Astrocyte of the cerebellum (primary cell): ENCODE measurements at regions not wholly inside any gene's neighbourhood (a gene's known extent, or its start where the extent isn't known, plus 50 kb on each side); places are given as distances from the start of the nearest gene placed in this dataset.

Experiments
- DNase-seq: peaks from one replicate; pipeline ENCODE4 v3.0.0-alpha.2; 2011; ENCODE audit warnings: low read depth
- H3K4me3 ChIP-seq: 2 replicates; pipeline ENCODE4 v1.5.1; 2011; ENCODE audit warnings: mild to moderate bottlenecking, low read depth, low read length, moderate library complexity
- in situ Hi-C: cut with HindIII; loops from 2 replicates; pipeline ENCODE4 v1.10.0; 2017; ENCODE audit warnings: low sequenced_read_pairs
- TF ChIP-seq, protein P1 (sequence below): IDR thresholded peaks from 2 replicates; pipeline ENCODE4 v1.5.1; 2012; ENCODE audit warnings: low read length, low read depth, moderate library complexity, mild to moderate bottlenecking; ENCODE audit errors: missing control alignments

DNA sequence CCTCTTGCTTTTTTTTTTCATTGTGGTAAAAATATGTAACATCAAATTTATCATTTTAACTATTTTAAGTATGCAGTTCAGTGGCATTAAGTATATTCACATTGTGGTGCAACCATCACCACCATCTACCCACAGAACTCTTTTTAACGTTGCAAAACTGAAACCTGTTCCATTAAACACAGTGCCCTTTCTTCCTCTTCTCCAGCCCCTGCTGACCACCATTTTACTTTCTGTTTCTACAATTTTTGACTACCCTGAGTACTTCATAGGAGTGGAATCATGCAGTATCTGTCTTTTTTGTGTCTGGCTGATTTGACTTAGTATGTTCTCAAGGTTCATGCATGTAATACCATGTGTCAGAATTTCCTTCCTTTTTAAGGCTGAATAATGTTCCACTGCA is 153.1 kb downstream of the FGF9 start:
- H3K4me3 ChIP-seq, result no peak overlapping the region
- no peak for DNase-seq
- in situ Hi-C loops, result no loop called here
- TF ChIP-seq, protein P1, sequence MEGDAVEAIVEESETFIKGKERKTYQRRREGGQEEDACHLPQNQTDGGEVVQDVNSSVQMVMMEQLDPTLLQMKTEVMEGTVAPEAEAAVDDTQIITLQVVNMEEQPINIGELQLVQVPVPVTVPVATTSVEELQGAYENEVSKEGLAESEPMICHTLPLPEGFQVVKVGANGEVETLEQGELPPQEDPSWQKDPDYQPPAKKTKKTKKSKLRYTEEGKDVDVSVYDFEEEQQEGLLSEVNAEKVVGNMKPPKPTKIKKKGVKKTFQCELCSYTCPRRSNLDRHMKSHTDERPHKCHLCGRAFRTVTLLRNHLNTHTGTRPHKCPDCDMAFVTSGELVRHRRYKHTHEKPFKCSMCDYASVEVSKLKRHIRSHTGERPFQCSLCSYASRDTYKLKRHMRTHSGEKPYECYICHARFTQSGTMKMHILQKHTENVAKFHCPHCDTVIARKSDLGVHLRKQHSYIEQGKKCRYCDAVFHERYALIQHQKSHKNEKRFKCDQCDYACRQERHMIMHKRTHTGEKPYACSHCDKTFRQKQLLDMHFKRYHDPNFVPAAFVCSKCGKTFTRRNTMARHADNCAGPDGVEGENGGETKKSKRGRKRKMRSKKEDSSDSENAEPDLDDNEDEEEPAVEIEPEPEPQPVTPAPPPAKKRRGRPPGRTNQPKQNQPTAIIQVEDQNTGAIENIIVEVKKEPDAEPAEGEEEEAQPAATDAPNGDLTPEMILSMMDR, result no peak

DNA sequence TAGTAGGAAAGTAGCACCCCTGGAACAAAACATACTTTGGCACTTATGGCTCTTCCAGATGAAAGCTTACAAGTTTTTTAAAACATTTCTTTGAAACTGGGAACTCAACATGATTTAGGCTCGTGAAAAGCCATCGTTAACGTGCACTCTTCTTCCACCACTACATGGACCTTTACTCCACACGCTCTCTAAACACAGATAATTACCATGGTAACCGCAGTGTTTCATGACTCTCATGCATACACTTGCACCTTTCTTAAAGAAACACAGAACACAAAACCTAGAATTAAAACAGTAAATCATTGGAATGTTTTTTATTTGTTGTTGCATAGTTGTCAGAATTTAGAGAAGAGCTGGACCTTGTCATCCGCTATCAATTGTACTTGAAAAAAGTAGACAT is 154.3 kb downstream of the FGF9 start:
- no peak overlapping the region for H3K4me3 ChIP-seq
- in situ Hi-C loops, result no loop called here
- no peak for DNase-seq
- TF ChIP-seq, protein P1, result no peak

DNA sequence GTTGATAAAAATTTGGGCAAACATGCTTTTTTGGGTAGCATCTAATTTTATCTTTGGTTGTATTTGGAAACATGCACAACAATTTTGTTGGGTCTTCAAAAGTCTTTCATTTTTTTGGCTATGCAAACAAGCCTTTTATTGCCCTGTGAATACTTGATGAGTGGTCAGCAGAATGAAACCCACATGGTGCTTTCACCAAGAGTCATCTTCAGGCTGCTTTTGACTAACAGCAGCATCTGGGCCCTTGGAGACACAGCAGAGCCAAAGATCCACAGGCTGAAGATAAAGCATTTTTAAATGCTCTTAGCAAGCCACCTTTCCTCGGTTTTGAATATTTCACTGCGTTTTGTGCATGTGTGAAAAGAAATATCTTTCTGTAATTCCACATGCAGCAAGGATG is 154.9 kb downstream of the FGF9 start:
- in situ Hi-C loops, result no loop called here
- DNase-seq, result no peak
- no peak overlapping the region for H3K4me3 ChIP-seq
- TF ChIP-seq, protein P1, result no peak

DNA sequence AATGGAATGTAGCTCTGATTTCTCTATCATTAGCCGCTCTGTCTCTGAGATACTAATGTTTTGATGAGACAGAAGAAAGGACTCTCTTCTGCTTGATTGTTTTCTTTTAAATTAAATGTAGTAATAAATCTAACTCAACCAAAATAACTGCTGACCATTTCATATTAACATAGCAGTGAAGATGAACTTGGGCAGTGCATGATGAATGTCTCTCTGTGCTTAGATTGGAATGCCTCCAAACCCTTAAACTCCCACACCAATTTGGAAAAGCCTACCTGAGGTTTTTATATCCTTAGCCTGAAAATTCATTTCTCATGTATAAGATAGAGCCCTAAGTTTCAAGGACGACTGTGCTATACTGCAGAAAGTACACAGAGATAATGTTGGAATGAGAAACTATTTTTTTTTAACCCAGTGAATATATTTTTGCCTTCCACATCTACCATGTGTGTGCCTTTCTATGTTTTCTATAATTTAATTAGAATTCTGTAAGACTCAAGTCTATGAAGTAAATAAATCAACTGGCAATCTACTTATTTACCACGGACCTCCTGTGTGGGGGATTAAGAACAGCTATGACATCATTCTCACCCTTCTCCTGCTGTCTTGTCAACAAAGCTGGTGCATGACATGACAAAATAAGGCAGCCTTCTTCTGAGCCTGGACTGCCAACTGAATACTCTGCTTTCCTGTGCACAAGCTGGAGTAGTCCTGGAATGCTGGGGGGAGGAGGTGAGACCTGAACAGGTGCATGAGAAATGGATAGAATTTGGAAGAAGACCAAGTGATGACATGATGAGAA is 155.5 kb downstream of the FGF9 start:
- no peak overlapping the region for H3K4me3 ChIP-seq
- in situ Hi-C loops, result no loop called here
- TF ChIP-seq, protein P1, result no peak
- DNase-seq, result no peak

DNA sequence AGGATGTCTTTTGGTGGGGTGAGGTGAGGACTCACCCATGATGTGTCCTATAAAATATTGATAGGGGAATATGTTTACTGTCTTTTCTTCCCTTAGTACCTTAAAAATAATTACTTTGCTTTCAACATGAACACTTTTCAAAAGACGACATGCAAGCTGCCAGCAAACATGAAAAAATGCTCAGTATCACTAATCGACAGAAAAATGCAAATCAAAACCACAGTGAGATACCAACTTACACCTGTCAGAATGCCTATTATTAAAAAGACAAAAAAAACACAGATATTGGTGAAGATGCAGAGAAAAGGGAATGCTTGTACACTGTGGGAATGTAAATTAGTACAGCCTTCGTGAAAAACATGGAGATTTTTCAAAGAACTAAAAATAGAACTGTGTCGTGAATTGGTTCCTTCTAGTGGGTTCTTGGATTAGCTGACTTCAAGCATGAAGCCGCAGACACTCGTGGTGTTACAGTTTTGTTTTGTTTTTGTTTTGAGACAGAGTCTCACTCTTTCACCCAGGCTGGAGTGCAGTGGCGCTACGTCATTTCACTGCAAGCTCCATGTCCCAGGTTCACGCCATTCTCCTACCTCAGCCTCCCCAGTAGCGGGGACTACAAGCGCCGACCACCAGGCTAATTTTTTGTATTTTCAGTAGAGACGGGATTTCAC is 160.9 kb downstream of the FGF9 start:
- no peak for DNase-seq
- H3K4me3 ChIP-seq, result no peak overlapping the region
- TF ChIP-seq, protein P1, result no peak
- in situ Hi-C loops, result no loop called here

DNA sequence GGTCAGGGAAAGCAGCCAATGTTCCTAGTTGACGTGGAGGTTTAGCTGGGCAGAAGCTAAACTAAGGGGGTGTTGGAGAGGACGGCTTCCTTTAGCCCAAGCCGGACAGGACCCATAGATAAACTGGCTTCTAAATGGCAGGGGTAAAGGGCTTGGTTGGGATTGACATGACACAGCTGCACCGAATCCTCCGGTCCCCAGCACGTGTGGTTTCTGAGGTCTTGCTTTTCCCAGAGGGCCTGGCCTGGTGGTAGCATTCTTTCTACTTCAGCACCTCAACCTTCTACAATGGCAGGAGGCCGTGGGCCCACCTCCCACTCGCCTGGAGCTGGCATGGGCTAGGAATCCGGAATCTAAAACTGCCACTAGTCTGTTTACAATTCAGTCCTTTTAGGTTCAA is 163.0 kb downstream of the FGF9 start:
- in situ Hi-C loops, result no loop called here
- DNase-seq, result no peak
- H3K4me3 ChIP-seq, result no peak overlapping the region
- TF ChIP-seq, protein P1, result no peak
